ENCODE measurements at regions not wholly inside any gene's neighbourhood (a gene's known extent, or its start where the extent isn't known, plus 50 kb on each side); places are given as distances from the start of the nearest gene placed in this dataset.

DNA sequence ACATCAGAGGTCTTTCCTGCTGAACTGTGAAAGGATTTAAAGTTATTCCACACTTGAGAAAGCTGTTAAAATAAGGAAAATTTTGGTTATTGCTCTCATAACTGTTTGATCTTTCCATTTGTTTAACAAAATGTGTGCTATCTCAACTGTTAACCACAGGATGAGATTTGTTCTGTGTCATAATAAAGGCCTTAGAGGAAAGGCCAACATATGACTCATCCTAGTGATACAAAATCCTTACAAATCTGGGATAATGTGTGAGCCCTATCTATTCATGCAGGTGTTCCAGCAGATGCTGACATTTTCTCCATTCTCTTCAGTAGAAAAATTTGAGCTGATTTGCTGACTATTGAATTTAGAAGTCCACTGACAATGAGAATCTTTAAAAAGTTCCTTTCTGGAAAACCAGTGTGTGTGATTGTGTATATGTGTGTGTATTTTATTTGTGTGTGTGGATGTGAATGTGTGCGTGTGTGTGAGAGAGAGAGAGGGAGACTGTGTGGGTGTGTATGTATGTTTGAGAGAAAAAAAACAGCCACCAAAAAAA, 1111.9 kb upstream of the GYPC start:
- Histone ChIP-seq H3K27ac (ENCODE audit: low read length) (no peak overlapping the region), H2AFZ (ENCODE audit: low read length) (no peak overlapping the region), H3K9me3 (ENCODE audit: low read length) (peaks cover 9% of the 10 kb centered on the region; the same call in 1 of the 2 replicates), H3K9me2 (replicated peaks; ENCODE audit: low read length) (no peaks in the 10 kb centered on the region), H3K4me3 (ENCODE audit: low read length) (no peak overlapping the region), H3K4me1 (ENCODE audit: insufficient read depth, low read length) (no peaks in the 10 kb centered on the region), H3K27me3 (ENCODE audit: low read length) (no peaks in the 10 kb centered on the region), H3F3A (ENCODE audit: low read length, unreplicated experiment) (no peaks in the 10 kb centered on the region), H3K9ac (ENCODE audit: low read length) (no peak overlapping the region), H3K36me3 (ENCODE audit: low read depth, low read length) (no peaks in the 10 kb centered on the region), H3K79me2 (ENCODE audit: low read length) (no peaks in the 10 kb centered on the region), H3K4me2 (ENCODE audit: low read length) (no peak overlapping the region), H4K20me1 (ENCODE audit: low read length) (no peaks in the 10 kb centered on the region)
- intact Hi-C loops (cut with micrococcal nuclease), result no loop called here
- POLR2A ChIA-PET (ENCODE audit: unreplicated experiment), result no interaction called here
- no TSS peak for BruUV-seq (replicated peaks)
- ATAC-seq (no peak), DNase-seq (no peak)
- CTCF ChIA-PET, result no interaction called here
- TF ChIP-seq EZH2 (IDR thresholded peaks at IDR 0.05; ENCODE audit: low read length, unreplicated experiment) (no peak), EZH2phosphoT487 (IDR thresholded peaks at IDR 0.05; ENCODE audit: borderline replicate concordance, low read length) (no peak)
- TF ChIP-seq, protein P1, sequence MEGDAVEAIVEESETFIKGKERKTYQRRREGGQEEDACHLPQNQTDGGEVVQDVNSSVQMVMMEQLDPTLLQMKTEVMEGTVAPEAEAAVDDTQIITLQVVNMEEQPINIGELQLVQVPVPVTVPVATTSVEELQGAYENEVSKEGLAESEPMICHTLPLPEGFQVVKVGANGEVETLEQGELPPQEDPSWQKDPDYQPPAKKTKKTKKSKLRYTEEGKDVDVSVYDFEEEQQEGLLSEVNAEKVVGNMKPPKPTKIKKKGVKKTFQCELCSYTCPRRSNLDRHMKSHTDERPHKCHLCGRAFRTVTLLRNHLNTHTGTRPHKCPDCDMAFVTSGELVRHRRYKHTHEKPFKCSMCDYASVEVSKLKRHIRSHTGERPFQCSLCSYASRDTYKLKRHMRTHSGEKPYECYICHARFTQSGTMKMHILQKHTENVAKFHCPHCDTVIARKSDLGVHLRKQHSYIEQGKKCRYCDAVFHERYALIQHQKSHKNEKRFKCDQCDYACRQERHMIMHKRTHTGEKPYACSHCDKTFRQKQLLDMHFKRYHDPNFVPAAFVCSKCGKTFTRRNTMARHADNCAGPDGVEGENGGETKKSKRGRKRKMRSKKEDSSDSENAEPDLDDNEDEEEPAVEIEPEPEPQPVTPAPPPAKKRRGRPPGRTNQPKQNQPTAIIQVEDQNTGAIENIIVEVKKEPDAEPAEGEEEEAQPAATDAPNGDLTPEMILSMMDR (conservative IDR thresholded peaks at IDR 0.05; ENCODE audit: low read depth, low read length), result no peak

DNA sequence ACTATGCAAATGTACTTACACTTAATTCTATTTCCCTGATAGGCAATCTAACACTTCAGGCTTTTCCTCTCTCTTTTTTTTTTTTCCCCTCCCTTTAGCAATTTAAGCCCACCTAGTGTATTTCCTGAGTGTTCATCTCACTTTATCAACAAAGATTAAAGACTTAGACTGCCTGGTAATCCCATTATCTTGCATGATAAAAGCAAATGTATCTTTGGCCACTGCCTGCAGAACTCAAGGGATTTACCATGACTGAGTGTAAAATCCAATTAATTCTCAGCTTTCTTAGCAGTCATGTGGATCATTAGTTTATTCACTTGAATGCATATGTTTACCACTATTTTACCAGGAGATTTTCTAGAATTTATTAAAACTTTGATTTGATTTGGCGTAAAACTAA, 1102.2 kb upstream of the GYPC start:
- DNase-seq, result no peak
- no peak for TF ChIP-seq EZH2 (IDR thresholded peaks at IDR 0.05; ENCODE audit: low read length, unreplicated experiment)
- no peak for TF ChIP-seq EZH2phosphoT487 (IDR thresholded peaks at IDR 0.05; ENCODE audit: borderline replicate concordance, low read length)
- no peaks in the 10 kb centered on the region for H3K27me3 ChIP-seq (ENCODE audit: low read length)
- H3K4me1 ChIP-seq (ENCODE audit: insufficient read depth, low read length), result no peaks in the 10 kb centered on the region
- ChIA-PET CTCF (no interaction called here), POLR2A (ENCODE audit: unreplicated experiment) (no interaction called here)
- H3K4me2 ChIP-seq (ENCODE audit: low read length), result no peak overlapping the region
- H3K4me3 ChIP-seq (ENCODE audit: low read length), result no peak overlapping the region
- no peaks in the 10 kb centered on the region for H3K79me2 ChIP-seq (ENCODE audit: low read length)
- H3F3A ChIP-seq (ENCODE audit: low read length, unreplicated experiment), result no peaks in the 10 kb centered on the region
- no peak overlapping the region for H3K27ac ChIP-seq (ENCODE audit: low read length)
- no peak overlapping the region for H2AFZ ChIP-seq (ENCODE audit: low read length)
- H3K9me3 ChIP-seq (ENCODE audit: low read length), result peaks cover 25% of the 10 kb centered on the region; the same call in 1 of the 2 replicates
- no peaks in the 10 kb centered on the region for H3K9me2 ChIP-seq (replicated peaks; ENCODE audit: low read length)
- intact Hi-C loops (cut with micrococcal nuclease), result no loop called here
- no peak overlapping the region for H3K9ac ChIP-seq (ENCODE audit: low read length)
- ATAC-seq, result no peak
- no TSS peak for BruUV-seq (replicated peaks)
- no peaks in the 10 kb centered on the region for H4K20me1 ChIP-seq (ENCODE audit: low read length)
- no peaks in the 10 kb centered on the region for H3K36me3 ChIP-seq (ENCODE audit: low read depth, low read length)

DNA sequence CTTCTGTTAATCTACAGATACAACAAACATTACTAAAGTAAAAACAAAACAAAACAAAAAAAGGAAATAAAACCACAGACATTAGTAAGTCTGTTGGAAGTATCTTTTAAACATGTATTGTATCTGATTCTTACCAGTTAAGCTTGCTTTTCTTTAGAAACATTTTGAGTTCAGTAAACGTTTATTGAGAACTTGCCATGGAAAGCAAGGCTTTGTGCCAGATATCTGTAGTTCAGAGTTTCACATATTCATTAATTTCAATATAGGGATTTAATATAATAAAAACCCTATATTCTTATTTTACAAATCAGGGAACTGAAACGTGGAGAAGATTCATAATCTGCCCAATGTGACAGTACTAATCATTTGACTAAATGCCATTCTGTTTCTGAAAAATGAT, 1101.0 kb upstream of the GYPC start:
- Histone ChIP-seq H3K9ac (ENCODE audit: low read length) (no peak overlapping the region), H3K27me3 (ENCODE audit: low read length) (no peaks in the 10 kb centered on the region), H3K27ac (ENCODE audit: low read length) (no peak overlapping the region), H3K79me2 (ENCODE audit: low read length) (no peaks in the 10 kb centered on the region), H3K4me2 (ENCODE audit: low read length) (no peak overlapping the region), H3K9me2 (replicated peaks; ENCODE audit: low read length) (no peaks in the 10 kb centered on the region), H3K4me3 (ENCODE audit: low read length) (no peak overlapping the region), H2AFZ (ENCODE audit: low read length) (no peak overlapping the region), H4K20me1 (ENCODE audit: low read length) (no peaks in the 10 kb centered on the region), H3F3A (ENCODE audit: low read length, unreplicated experiment) (no peaks in the 10 kb centered on the region), H3K36me3 (ENCODE audit: low read depth, low read length) (no peaks in the 10 kb centered on the region), H3K9me3 (ENCODE audit: low read length) (peaks cover 18% of the 10 kb centered on the region; the same call in 1 of the 2 replicates), H3K4me1 (ENCODE audit: insufficient read depth, low read length) (no peaks in the 10 kb centered on the region)
- no TSS peak for BruUV-seq (replicated peaks)
- intact Hi-C loops (cut with micrococcal nuclease), result no loop called here
- ATAC-seq (no peak), DNase-seq (no peak)
- TF ChIP-seq EZH2phosphoT487 (IDR thresholded peaks at IDR 0.05; ENCODE audit: borderline replicate concordance, low read length), result no peak
- no peak for TF ChIP-seq EZH2 (IDR thresholded peaks at IDR 0.05; ENCODE audit: low read length, unreplicated experiment)
- TF ChIP-seq, protein P1 (conservative IDR thresholded peaks at IDR 0.05; ENCODE audit: low read depth, low read length), result no peak
- ChIA-PET POLR2A (ENCODE audit: unreplicated experiment) (no interaction called here), CTCF (no interaction called here)
